Cardiac muscle cell (in vitro differentiated cells and primary cell): ENCODE measurements at regions not wholly inside any gene's neighbourhood (a gene's known extent, or its start where the extent isn't known, plus 50 kb on each side); places are given as distances from the start of the nearest gene placed in this dataset.
A peak's percentile ranks its signal among the peaks of the same experiment; 100 is the strongest.

Source experiments
- DNase-seq, 2 donors: peaks; one replicate each; pipeline versions ENCODE4 v3.0.0 to v3.0.0-alpha.2; 2010 to 2017; ENCODE audit warnings: low read depth in 1 of 2, low spot score in 1 of 2
- H3K27ac ChIP-seq: fragments of 200-600 bp; sonication (generic); 2 replicates; pipeline ENCODE4 v1.5.1; 2016
- H3K27me3 ChIP-seq: fragments of 200-600 bp; sonication (generic); 2 replicates; pipeline ENCODE4 v1.6.0; 2016; ENCODE audit warnings: control low read depth
- H3K36me3 ChIP-seq: fragments of 200-600 bp; sonication (generic); 2 replicates; pipeline ENCODE4 v1.5.1; 2016; ENCODE audit warnings: control low read depth
- H3K4me1 ChIP-seq: fragments of 200-600 bp; sonication (generic); 2 replicates; pipeline ENCODE4 v1.8.1; 2017; ENCODE audit warnings: low read depth, mild to moderate bottlenecking, mixed run types
- H3K4me3 ChIP-seq: fragments of 200-600 bp; sonication (generic); 2 replicates; pipeline ENCODE4 v1.5.1; 2016; ENCODE audit warnings: mild to moderate bottlenecking
- H3K9me3 ChIP-seq: fragments of 200-600 bp; sonication (generic); 2 replicates; pipeline ENCODE4 v1.5.1; 2017; ENCODE audit warnings: low read depth, mild to moderate bottlenecking, control low read depth
- TF ChIP-seq, protein P1 (sequence below): IDR thresholded peaks from 2 replicates; pipeline ENCODE4 v1.5.1; 2012; ENCODE audit warnings: low read depth, mild to moderate bottlenecking, low read length

DNA sequence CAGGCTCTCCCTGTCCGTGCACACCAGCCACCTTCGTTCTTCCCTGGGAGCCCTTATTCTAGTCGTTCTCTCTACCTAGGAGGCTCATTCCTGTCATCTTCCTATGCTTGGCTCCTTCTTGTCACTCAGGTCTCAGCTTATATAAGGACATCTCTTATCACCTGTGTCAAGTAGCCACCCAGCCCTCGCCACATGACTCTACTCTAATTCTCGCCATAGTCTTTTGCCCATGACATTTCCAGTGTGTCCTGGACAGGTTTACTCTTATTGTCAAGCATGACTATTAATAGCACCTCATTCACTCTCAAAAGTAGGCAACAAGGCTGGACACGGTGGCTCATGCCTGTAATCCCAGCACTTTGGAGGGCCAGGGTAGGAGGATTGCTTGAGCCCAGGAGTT, 175.7 kb upstream of the NUDT4 start:
- TF ChIP-seq, protein P1, sequence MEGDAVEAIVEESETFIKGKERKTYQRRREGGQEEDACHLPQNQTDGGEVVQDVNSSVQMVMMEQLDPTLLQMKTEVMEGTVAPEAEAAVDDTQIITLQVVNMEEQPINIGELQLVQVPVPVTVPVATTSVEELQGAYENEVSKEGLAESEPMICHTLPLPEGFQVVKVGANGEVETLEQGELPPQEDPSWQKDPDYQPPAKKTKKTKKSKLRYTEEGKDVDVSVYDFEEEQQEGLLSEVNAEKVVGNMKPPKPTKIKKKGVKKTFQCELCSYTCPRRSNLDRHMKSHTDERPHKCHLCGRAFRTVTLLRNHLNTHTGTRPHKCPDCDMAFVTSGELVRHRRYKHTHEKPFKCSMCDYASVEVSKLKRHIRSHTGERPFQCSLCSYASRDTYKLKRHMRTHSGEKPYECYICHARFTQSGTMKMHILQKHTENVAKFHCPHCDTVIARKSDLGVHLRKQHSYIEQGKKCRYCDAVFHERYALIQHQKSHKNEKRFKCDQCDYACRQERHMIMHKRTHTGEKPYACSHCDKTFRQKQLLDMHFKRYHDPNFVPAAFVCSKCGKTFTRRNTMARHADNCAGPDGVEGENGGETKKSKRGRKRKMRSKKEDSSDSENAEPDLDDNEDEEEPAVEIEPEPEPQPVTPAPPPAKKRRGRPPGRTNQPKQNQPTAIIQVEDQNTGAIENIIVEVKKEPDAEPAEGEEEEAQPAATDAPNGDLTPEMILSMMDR = no peak
- H3K27ac ChIP-seq = peak overlapping the region; percentile 83
- DNase-seq = peak in 1 of 2 donors; percentile 50
- H3K4me1 ChIP-seq = peaks cover 46% of the 10 kb centered on the region
- H3K27me3 ChIP-seq = no peaks in the 10 kb centered on the region
- no peak overlapping the region for H3K4me3 ChIP-seq
- no peaks in the 10 kb centered on the region for H3K36me3 ChIP-seq
- H3K9me3 ChIP-seq = no peaks in the 10 kb centered on the region

DNA sequence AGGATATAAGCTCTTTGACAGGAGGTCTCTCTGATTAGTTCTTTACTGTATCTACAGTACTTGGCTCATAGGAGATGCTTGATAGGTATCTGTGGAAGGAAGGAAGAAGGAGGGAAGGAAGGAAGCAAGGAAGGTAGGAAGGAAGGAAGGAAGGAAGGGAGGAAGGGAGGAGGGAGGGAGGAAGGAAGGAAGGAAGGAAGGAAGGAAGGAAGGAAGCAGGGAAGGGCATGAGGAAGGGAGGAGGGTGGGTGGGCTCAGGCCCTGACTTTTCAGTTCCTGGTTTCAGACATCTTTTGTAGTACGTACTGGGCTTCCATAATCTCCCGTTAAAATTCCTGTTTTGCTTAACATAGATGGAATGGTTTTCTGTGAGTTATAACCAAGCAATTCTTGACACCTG, 175.0 kb upstream of the NUDT4 start:
- Histone ChIP-seq H3K27ac (peak overlapping the region; percentile 83), H3K9me3 (no peaks in the 10 kb centered on the region), H3K27me3 (no peaks in the 10 kb centered on the region), H3K36me3 (no peaks in the 10 kb centered on the region), H3K4me1 (peaks cover 42% of the 10 kb centered on the region), H3K4me3 (no peak overlapping the region)
- DNase-seq = no peak
- TF ChIP-seq, protein P1 = no peak

GRCh38 chr12:93203361-93203760, 174.4 kb upstream of the NUDT4 start:
- no peak overlapping the region for H3K4me3 ChIP-seq
- H3K4me1 ChIP-seq = peaks cover 40% of the 10 kb centered on the region
- TF ChIP-seq, protein P1 = no peak

DNA sequence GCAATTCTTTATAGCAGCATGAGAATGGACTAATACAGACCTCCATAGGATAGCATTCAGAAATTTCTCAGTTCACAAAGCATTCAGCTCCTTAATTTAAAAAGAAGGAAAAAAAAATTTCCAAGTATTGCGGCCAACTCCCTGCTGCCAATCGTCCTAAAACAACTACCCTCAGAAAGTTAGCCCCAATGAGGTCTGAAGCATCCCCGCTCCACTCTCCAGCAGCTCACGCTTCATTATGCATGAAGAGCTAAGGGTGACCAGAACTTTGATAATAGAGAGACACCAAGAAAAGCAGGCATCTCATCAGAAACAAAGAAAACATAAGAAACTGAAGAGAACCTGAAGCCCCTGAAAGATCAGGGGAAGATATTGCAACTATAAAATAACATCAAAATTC, 172.8 kb upstream of the NUDT4 start:
- no peaks in the 10 kb centered on the region for H3K36me3 ChIP-seq
- TF ChIP-seq, protein P1 = no peak
- no peaks in the 10 kb centered on the region for H3K27me3 ChIP-seq
- H3K4me1 ChIP-seq = peaks cover 36% of the 10 kb centered on the region
- H3K4me3 ChIP-seq = no peak overlapping the region
- no peaks in the 10 kb centered on the region for H3K9me3 ChIP-seq
- H3K27ac ChIP-seq = no peak overlapping the region
- no peak for DNase-seq

More at GRCh38 chr12:93203361-93203760, 174.4 kb upstream of the NUDT4 start:
- H3K27ac ChIP-seq = no peak overlapping the region
- H3K27me3 ChIP-seq = no peaks in the 10 kb centered on the region
- no peak for DNase-seq
- H3K9me3 ChIP-seq = no peaks in the 10 kb centered on the region
- no peaks in the 10 kb centered on the region for H3K36me3 ChIP-seq

DNA sequence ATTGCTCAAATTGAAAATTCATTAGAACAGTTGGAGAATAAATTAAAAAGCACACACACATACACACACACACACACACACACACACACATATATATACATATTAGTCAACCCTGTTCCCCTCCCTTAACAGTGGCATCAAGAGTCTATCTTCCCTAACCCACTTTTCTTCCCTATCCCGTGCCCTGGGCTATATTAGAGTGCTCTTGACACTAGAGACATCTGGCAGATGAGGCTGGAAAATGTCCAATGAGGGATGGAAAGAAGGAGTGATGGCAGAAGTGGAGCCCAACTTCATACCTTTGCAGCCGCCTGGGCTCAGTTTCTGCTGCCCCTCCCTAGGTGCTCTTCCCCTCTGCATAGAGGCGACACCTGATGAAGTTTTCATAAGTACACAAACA, 172.4 kb upstream of the NUDT4 start:
- TF ChIP-seq, protein P1 = no peak
- peaks cover 31% of the 10 kb centered on the region for H3K4me1 ChIP-seq
- no peak overlapping the region for H3K4me3 ChIP-seq
- no peaks in the 10 kb centered on the region for H3K36me3 ChIP-seq
- H3K27me3 ChIP-seq = no peaks in the 10 kb centered on the region
- no peak overlapping the region for H3K27ac ChIP-seq
- no peak for DNase-seq
- H3K9me3 ChIP-seq = no peaks in the 10 kb centered on the region

GRCh38 chr12:93208011-93208410, 169.7 kb upstream of the NUDT4 start:
- Histone ChIP-seq H3K4me3 (no peak overlapping the region), H3K27me3 (no peaks in the 10 kb centered on the region), H3K9me3 (no peaks in the 10 kb centered on the region), H3K27ac (no peak overlapping the region), H3K36me3 (no peaks in the 10 kb centered on the region), H3K4me1 (peaks cover 14% of the 10 kb centered on the region)
- DNase-seq = no peak
- TF ChIP-seq, protein P1 = no peak
